HL-60 (cell line): ENCODE measurements at regions not wholly inside any gene's neighbourhood (a gene's known extent, or its start where the extent isn't known, plus 50 kb on each side); places are given as distances from the start of the nearest gene placed in this dataset.

ENCODE experiments used
- DNase-seq, 2 experiments: peaks; one replicate each; pipeline ENCODE4 v3.0.0-alpha.2; 2010 to 2020; ENCODE audit warnings: low read depth in 1 of 2, low spot score in 1 of 2
- H3K27ac ChIP-seq: fragments of 250-450 bp; sonication (Bioruptor Pico); replicated peaks from 2 replicates; pipeline ENCODE4 v1.5.1; 2020; ENCODE audit warnings: mild to moderate bottlenecking, moderate library complexity
- H3K27me3 ChIP-seq: fragments of 250-450 bp; sonication (Bioruptor Pico); 2 replicates; pipeline ENCODE4 v1.5.1; 2021; ENCODE audit warnings: mild to moderate bottlenecking, moderate library complexity; ENCODE audit not compliant: insufficient read depth, poor library complexity, severe bottlenecking
- H3K4me3 ChIP-seq: replicated peaks from 2 replicates; pipeline ENCODE4 v1.5.1; 2011; ENCODE audit warnings: mild to moderate bottlenecking, control low read depth, low read length; ENCODE audit not compliant: insufficient read depth
- CTCF ChIP-seq: IDR thresholded peaks from one replicate; pipeline ENCODE4 v1.5.1; 2011; ENCODE audit warnings: low read length, control low read depth, inconsistent platforms; ENCODE audit not compliant: insufficient read depth
- GABPA ChIP-seq: IDR thresholded peaks from 2 replicates; pipeline ENCODE4 v1.6.1; 2012; ENCODE audit warnings: low read depth
- POLR2AphosphoS5 ChIP-seq: IDR thresholded peaks from 2 replicates; pipeline ENCODE4 v1.6.1; 2012; ENCODE audit warnings: low read depth
- REST ChIP-seq: IDR thresholded peaks from 2 replicates; pipeline ENCODE4 v1.6.1; 2012; ENCODE audit warnings: low read depth; ENCODE audit not compliant: insufficient replicate concordance
- SPI1 ChIP-seq: IDR thresholded peaks from 2 replicates; pipeline ENCODE4 v1.6.1; 2012; ENCODE audit warnings: low read depth, mild to moderate bottlenecking, borderline replicate concordance

- Histone ChIP-seq H3K27me3 (no peaks in the 10 kb centered on the region), H3K4me3 (no peak overlapping the region), H3K27ac (no peak overlapping the region)
- peak in 1 of 2 experiments; percentile 16 for DNase-seq
- no peak for TF ChIP-seq REST
- no peak for TF ChIP-seq CTCF
- no peak for TF ChIP-seq POLR2AphosphoS5
- no peak for TF ChIP-seq SPI1
- no peak for TF ChIP-seq GABPA
Measured at GRCh38 chr15:39310633-39311032, 270.2 kb upstream of the THBS1 start.

- Histone ChIP-seq H3K27me3 (no peaks in the 10 kb centered on the region), H3K27ac (peak overlapping the region; percentile 34), H3K4me3 (no peak overlapping the region)
- peak; percentile 67 to 69 for DNase-seq
- TF ChIP-seq REST, result no peak
- TF ChIP-seq GABPA, result no peak
- TF ChIP-seq POLR2AphosphoS5, result no peak
- TF ChIP-seq SPI1, result peak; percentile 93
- TF ChIP-seq CTCF, result peak; percentile 48
Measured at GRCh38 chr15:39312984-39313383, 267.9 kb upstream of the THBS1 start.

- Histone ChIP-seq H3K4me3 (no peak overlapping the region), H3K27me3 (no peaks in the 10 kb centered on the region), H3K27ac (peak overlapping the region; percentile 34)
- DNase-seq, result peak in 1 of 2 experiments; percentile 38
- no peak for TF ChIP-seq CTCF
Measured at GRCh38 chr15:39313467-39313866, 267.4 kb upstream of the THBS1 start.

- TF ChIP-seq GABPA, result no peak
- no peak for TF ChIP-seq POLR2AphosphoS5
- TF ChIP-seq REST, result no peak
- no peak for TF ChIP-seq CTCF
- TF ChIP-seq SPI1, result no peak
- no peaks in the 10 kb centered on the region for H3K27me3 ChIP-seq
Measured at GRCh38 chr15:39313881-39314280, 267.0 kb upstream of the THBS1 start.

More at GRCh38 chr15:39313881-39314280, 267.0 kb upstream of the THBS1 start:
- no peak for DNase-seq
- H3K27ac ChIP-seq, result no peak overlapping the region
- H3K4me3 ChIP-seq, result no peak overlapping the region
